ENCODE measurements at regions not wholly inside any gene's neighbourhood (a gene's known extent, or its start where the extent isn't known, plus 50 kb on each side); places are given as distances from the start of the nearest gene placed in this dataset.

DNA sequence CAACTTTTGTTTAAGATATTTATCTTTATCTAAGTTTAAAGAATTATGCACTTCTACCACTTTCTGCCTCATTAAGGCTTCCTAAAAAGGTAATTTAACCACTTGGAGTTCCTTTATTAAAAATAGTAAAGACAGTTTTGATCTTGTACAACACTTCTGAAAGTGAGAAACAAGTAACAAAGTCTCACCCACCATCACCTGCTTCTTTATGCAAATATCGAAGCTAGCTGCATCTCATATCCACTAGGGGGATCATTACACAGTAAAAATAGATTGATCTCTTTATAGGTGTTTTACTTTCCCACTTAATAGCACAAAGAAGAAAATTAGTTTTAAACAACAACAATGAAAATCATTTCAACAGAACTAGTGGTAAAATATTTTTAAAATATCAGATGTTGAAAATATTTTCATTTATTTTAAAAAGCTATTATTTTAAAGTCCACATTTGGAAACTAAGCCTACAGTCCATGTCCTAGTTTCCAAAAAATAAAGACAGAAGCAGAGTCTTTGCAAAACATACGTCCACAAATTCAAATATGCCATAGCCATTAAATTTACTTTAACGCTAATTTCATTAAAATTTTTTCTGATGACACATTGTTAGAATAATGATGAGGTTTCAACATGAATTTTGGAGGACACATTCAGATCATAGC, 160.0 kb upstream of the SOX5 start:
- H3K36me3 Mint-ChIP-seq (ENCODE audit: unreplicated experiment): no peaks in the 10 kb centered on the region
- H3K27ac Mint-ChIP-seq (ENCODE audit: unreplicated experiment): no peak overlapping the region
- H3K4me3 Mint-ChIP-seq (ENCODE audit: unreplicated experiment): no peak overlapping the region
- H3K27me3 Mint-ChIP-seq (ENCODE audit: unreplicated experiment): peaks cover 5% of the 10 kb centered on the region
- peaks cover 13% of the 10 kb centered on the region for H3K4me1 Mint-ChIP-seq (ENCODE audit: unreplicated experiment)
- no peaks in the 10 kb centered on the region for H3K9me3 Mint-ChIP-seq (ENCODE audit: unreplicated experiment)
- DNase-seq (ENCODE audit: extremely low spot score, unreplicated experiment): no peak
- TF ChIP-seq, protein P1, sequence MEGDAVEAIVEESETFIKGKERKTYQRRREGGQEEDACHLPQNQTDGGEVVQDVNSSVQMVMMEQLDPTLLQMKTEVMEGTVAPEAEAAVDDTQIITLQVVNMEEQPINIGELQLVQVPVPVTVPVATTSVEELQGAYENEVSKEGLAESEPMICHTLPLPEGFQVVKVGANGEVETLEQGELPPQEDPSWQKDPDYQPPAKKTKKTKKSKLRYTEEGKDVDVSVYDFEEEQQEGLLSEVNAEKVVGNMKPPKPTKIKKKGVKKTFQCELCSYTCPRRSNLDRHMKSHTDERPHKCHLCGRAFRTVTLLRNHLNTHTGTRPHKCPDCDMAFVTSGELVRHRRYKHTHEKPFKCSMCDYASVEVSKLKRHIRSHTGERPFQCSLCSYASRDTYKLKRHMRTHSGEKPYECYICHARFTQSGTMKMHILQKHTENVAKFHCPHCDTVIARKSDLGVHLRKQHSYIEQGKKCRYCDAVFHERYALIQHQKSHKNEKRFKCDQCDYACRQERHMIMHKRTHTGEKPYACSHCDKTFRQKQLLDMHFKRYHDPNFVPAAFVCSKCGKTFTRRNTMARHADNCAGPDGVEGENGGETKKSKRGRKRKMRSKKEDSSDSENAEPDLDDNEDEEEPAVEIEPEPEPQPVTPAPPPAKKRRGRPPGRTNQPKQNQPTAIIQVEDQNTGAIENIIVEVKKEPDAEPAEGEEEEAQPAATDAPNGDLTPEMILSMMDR (IDR thresholded peaks at IDR 0.05): peak; percentile 71

DNA sequence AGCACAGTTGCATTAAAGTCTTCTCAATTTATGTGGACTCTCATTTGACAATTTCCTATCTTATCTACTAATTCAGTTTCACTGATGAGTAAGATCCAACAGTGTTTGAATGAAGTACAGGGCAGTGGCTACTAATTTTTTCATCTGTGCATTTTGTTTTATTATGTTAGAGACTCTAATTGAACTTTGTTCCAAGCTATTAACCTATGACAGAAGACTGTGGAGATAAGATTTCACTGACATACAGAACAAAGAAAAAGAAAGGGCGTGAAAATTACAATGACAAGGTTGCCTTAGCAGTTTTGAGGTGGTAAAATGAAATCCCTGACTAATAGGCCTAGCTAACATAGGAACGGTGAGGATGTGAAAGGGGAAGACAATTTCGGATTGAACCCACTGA, 153.2 kb upstream of the SOX5 start:
- Mint-ChIP-seq H3K36me3 (ENCODE audit: unreplicated experiment) (no peaks in the 10 kb centered on the region), H3K9me3 (ENCODE audit: unreplicated experiment) (no peaks in the 10 kb centered on the region), H3K4me3 (ENCODE audit: unreplicated experiment) (no peak overlapping the region), H3K27me3 (ENCODE audit: unreplicated experiment) (peaks cover 3% of the 10 kb centered on the region), H3K4me1 (ENCODE audit: unreplicated experiment) (no peaks in the 10 kb centered on the region), H3K27ac (ENCODE audit: unreplicated experiment) (no peak overlapping the region)
- DNase-seq (ENCODE audit: extremely low spot score, unreplicated experiment): no peak
- TF ChIP-seq, protein P1 (IDR thresholded peaks at IDR 0.05): no peak

DNA sequence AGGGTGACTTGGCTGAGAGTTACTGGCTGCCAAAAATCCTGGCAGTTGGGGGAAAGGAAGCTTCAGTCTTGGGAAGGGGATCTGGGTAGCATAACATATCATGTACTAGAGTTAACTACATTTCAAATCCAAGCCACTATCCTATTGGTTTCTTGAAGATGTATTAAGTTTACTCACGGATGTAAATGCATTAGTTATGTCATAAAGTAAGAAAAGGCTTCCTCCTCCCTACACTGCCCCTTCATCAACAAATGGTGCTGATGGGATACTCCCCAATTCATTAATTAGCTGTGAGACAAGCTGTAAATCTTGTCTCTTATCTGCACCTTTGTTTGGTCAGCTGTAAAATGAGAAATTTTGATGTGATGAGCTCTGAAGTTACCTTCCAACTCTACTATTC, 150.1 kb upstream of the SOX5 start:
- H3K36me3 Mint-ChIP-seq (ENCODE audit: unreplicated experiment): no peaks in the 10 kb centered on the region
- no peak for DNase-seq (ENCODE audit: extremely low spot score, unreplicated experiment)
- no peaks in the 10 kb centered on the region for H3K27me3 Mint-ChIP-seq (ENCODE audit: unreplicated experiment)
- peaks cover 4% of the 10 kb centered on the region for H3K9me3 Mint-ChIP-seq (ENCODE audit: unreplicated experiment)
- H3K4me1 Mint-ChIP-seq (ENCODE audit: unreplicated experiment): peaks cover 3% of the 10 kb centered on the region
- H3K4me3 Mint-ChIP-seq (ENCODE audit: unreplicated experiment): no peak overlapping the region
- TF ChIP-seq, protein P1 (IDR thresholded peaks at IDR 0.05): no peak
- no peak overlapping the region for H3K27ac Mint-ChIP-seq (ENCODE audit: unreplicated experiment)

DNA sequence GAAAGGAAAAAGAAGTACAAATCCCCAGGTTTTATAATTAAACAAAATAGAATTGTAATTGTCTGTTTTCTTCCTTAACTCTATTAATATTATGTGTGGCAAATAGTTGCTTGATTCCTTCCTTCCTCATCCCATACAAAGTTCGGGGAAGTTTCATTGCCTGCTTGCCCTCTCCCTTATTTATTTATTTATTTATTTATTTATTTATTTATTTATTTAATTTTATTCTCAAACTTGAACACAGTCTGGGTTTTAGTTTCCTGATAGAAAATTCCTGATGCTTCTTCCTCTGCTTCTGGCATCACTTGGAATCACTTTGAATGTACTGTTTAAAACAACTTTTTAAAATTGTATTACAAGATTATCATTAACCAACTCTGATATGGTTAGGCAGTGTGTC, 145.8 kb upstream of the SOX5 start:
- Mint-ChIP-seq H3K27me3 (ENCODE audit: unreplicated experiment) (no peaks in the 10 kb centered on the region), H3K4me3 (ENCODE audit: unreplicated experiment) (no peak overlapping the region), H3K36me3 (ENCODE audit: unreplicated experiment) (no peaks in the 10 kb centered on the region), H3K9me3 (ENCODE audit: unreplicated experiment) (peaks cover 4% of the 10 kb centered on the region), H3K4me1 (ENCODE audit: unreplicated experiment) (peaks cover 12% of the 10 kb centered on the region), H3K27ac (ENCODE audit: unreplicated experiment) (no peak overlapping the region)
- TF ChIP-seq, protein P1 (IDR thresholded peaks at IDR 0.05): no peak
- DNase-seq (ENCODE audit: extremely low spot score, unreplicated experiment): no peak

DNA sequence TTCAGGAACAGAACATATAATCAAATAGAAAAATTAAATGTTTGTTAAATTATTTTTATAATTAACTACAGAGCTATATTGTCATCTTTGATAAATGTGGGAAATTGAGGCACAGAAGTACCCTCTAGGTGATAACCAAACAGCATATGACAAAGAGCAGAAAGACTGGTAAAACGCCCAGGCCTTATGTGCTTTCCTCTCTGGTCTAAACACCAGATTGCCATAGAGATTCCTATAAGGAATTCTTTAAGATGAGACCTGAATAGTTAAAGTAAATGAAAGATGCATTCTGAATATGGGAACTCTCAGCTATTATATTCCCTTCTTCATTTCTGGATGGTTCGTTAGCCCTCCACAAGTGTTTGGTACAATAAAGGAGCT, 140.0 kb upstream of the SOX5 start:
- no peaks in the 10 kb centered on the region for H3K27me3 Mint-ChIP-seq (ENCODE audit: unreplicated experiment)
- no peak overlapping the region for H3K27ac Mint-ChIP-seq (ENCODE audit: unreplicated experiment)
- DNase-seq (ENCODE audit: extremely low spot score, unreplicated experiment): no peak
- no peaks in the 10 kb centered on the region for H3K36me3 Mint-ChIP-seq (ENCODE audit: unreplicated experiment)
- H3K9me3 Mint-ChIP-seq (ENCODE audit: unreplicated experiment): no peaks in the 10 kb centered on the region
- no peak overlapping the region for H3K4me3 Mint-ChIP-seq (ENCODE audit: unreplicated experiment)
- TF ChIP-seq, protein P1 (IDR thresholded peaks at IDR 0.05): no peak
- peaks cover 20% of the 10 kb centered on the region for H3K4me1 Mint-ChIP-seq (ENCODE audit: unreplicated experiment)
